Neural progenitor cell (in vitro differentiated cells): ENCODE measurements at regions not wholly inside any gene's neighbourhood (a gene's known extent, or its start where the extent isn't known, plus 50 kb on each side); places are given as distances from the start of the nearest gene placed in this dataset.

Source experiments
- DNase-seq: peaks from one replicate; pipeline ENCODE4 v3.0.0-alpha.2; 2016; ENCODE audit warnings: low spot score
- H2AFZ ChIP-seq: fragments of 200-600 bp; sonication (generic); replicated peaks from 2 replicates; pipeline ENCODE4 v1.6.1; 2016; ENCODE audit warnings: antibody characterized with exemption
- H3F3A ChIP-seq: fragments of 200-600 bp; sonication (generic); 2 replicates; pipeline ENCODE4 v1.6.1; 2016; ENCODE audit warnings: antibody characterized with exemption, low read depth
- H3K27ac ChIP-seq: fragments of 200-600 bp; sonication (generic); 2 replicates; pipeline ENCODE4 v1.5.1; 2016; ENCODE audit warnings: mild to moderate bottlenecking
- H3K27me3 ChIP-seq: fragments of 200-600 bp; sonication (generic); 2 replicates; pipeline ENCODE4 v1.6.1; 2016; ENCODE audit warnings: mild to moderate bottlenecking, moderate library complexity
- H3K36me3 ChIP-seq: fragments of 200-600 bp; sonication (generic); 2 replicates; pipeline ENCODE4 v1.5.1; 2016
- H3K4me1 ChIP-seq: fragments of 200-600 bp; sonication (generic); 2 replicates; pipeline ENCODE4 v1.6.1; 2016; ENCODE audit warnings: mixed run types
- H3K4me2 ChIP-seq: fragments of 200-600 bp; sonication (generic); 2 replicates; pipeline ENCODE4 v1.6.1; 2016
- H3K4me3 ChIP-seq: fragments of 200-600 bp; sonication (generic); 2 replicates; pipeline ENCODE4 v1.5.1; 2016
- H3K79me2 ChIP-seq: fragments of 200-600 bp; sonication (generic); 2 replicates; pipeline ENCODE4 v1.6.1; 2016; ENCODE audit warnings: low read depth
- H3K9ac ChIP-seq: fragments of 200-600 bp; sonication (generic); 2 replicates; pipeline ENCODE4 v1.6.1; 2016
- H3K9me3 ChIP-seq: fragments of 200-600 bp; sonication (generic); 2 replicates; pipeline ENCODE4 v1.5.1; 2016; ENCODE audit warnings: low read depth
- H4K20me1 ChIP-seq: fragments of 200-600 bp; sonication (generic); 2 replicates; pipeline ENCODE4 v1.6.1; 2016; ENCODE audit warnings: low read depth
- H3K27ac Mint-ChIP-seq: 3 replicates; pipeline ENCODE4 v1.8.0; 2021; ENCODE audit warnings: mixed read lengths
- H3K27me3 Mint-ChIP-seq: 2 replicates; pipeline ENCODE4 v1.8.0; 2022; ENCODE audit warnings: low read depth, mild to moderate bottlenecking, inconsistent platforms, moderate library complexity, mixed read lengths; ENCODE audit not compliant: insufficient read depth
- H3K36me3 Mint-ChIP-seq: 3 replicates; pipeline ENCODE4 v1.8.0; 2021; ENCODE audit warnings: mixed read lengths
- H3K4me1 Mint-ChIP-seq: 3 replicates; pipeline ENCODE4 v1.8.0; 2021; ENCODE audit warnings: mixed read lengths
- H3K4me3 Mint-ChIP-seq: 3 replicates; pipeline ENCODE4 v1.8.0; 2021; ENCODE audit warnings: mild to moderate bottlenecking, moderate library complexity, mixed read lengths
- H3K9me3 Mint-ChIP-seq: 3 replicates; pipeline ENCODE4 v1.8.0; 2020; ENCODE audit warnings: mixed read lengths
- CTCF ChIP-seq: fragments of 200-600 bp; sonication (generic); IDR thresholded peaks from 2 replicates; pipeline ENCODE4 v1.5.1; 2017; ENCODE audit warnings: antibody characterized with exemption, mild to moderate bottlenecking
- EZH2 ChIP-seq: fragments of 200-600 bp; sonication (generic); IDR thresholded peaks from 2 replicates; pipeline ENCODE4 v1.6.1; 2017; ENCODE audit warnings: antibody characterized with exemption, mild to moderate bottlenecking, moderate library complexity
- EZH2phosphoT487 ChIP-seq: fragments of 200-600 bp; sonication (generic); IDR thresholded peaks from 2 replicates; pipeline ENCODE4 v1.6.1; 2017; ENCODE audit warnings: antibody characterized with exemption

- TF ChIP-seq EZH2 (no peak), CTCF (no peak), EZH2phosphoT487 (no peak)
- Mint-ChIP-seq H3K4me3 (no peak overlapping the region), H3K36me3 (no peaks in the 10 kb centered on the region), H3K27ac (no peak overlapping the region), H3K27me3 (peaks cover 3% of the 10 kb centered on the region), H3K4me1 (no peaks in the 10 kb centered on the region), H3K9me3 (peaks cover 2% of the 10 kb centered on the region)
- peaks cover 5% of the 10 kb centered on the region for H3K4me1 ChIP-seq
- no peaks in the 10 kb centered on the region for H3K9me3 ChIP-seq
- H3K27ac ChIP-seq, result no peak overlapping the region
- no peak overlapping the region for H3K4me3 ChIP-seq
- no peaks in the 10 kb centered on the region for H3F3A ChIP-seq
- no peak for DNase-seq
- H2AFZ ChIP-seq, result no peak overlapping the region
- H4K20me1 ChIP-seq, result no peaks in the 10 kb centered on the region
- H3K27me3 ChIP-seq, result no peaks in the 10 kb centered on the region
- H3K4me2 ChIP-seq, result no peak overlapping the region
- no peaks in the 10 kb centered on the region for H3K79me2 ChIP-seq
- H3K9ac ChIP-seq, result no peak overlapping the region
- H3K36me3 ChIP-seq, result no peaks in the 10 kb centered on the region
Observed at GRCh38 chr4:171025776-171026175, 787.4 kb upstream of the GALNTL6 start.

DNA sequence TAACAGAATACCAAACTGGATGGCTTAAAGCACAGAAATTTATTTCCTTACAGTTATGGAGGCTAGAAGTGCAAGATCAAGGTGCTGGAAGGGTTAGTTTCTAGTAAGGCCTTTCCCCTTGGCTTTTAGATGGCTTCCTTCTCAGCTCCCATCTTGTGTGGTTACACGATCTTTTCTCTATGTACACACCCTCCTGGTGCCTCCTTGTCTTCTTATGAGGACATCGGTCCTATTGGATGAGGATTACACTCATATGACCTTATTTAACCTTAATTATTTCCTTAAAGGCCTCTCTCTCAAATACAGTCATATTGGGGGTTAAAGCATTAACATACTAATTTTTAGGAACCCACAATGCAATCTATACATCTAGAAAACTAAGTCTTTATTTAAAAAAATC, 787.9 kb upstream of the GALNTL6 start:
- Mint-ChIP-seq H3K27ac (no peak overlapping the region), H3K9me3 (peaks cover 2% of the 10 kb centered on the region), H3K4me1 (no peaks in the 10 kb centered on the region), H3K27me3 (peaks cover 2% of the 10 kb centered on the region), H3K36me3 (no peaks in the 10 kb centered on the region), H3K4me3 (no peak overlapping the region)
- no peak for DNase-seq
- H2AFZ ChIP-seq, result no peak overlapping the region
- H3K4me3 ChIP-seq, result no peak overlapping the region
- H3K4me1 ChIP-seq, result peaks cover 5% of the 10 kb centered on the region
- H3F3A ChIP-seq, result no peaks in the 10 kb centered on the region
- H3K79me2 ChIP-seq, result no peaks in the 10 kb centered on the region
- H4K20me1 ChIP-seq, result no peaks in the 10 kb centered on the region
- no peak for TF ChIP-seq CTCF
- no peak for TF ChIP-seq EZH2phosphoT487
- no peak for TF ChIP-seq EZH2
- no peaks in the 10 kb centered on the region for H3K36me3 ChIP-seq
- no peak overlapping the region for H3K4me2 ChIP-seq
- H3K27me3 ChIP-seq, result no peaks in the 10 kb centered on the region
- no peaks in the 10 kb centered on the region for H3K9me3 ChIP-seq
- H3K9ac ChIP-seq, result no peak overlapping the region
- no peak overlapping the region for H3K27ac ChIP-seq

DNA sequence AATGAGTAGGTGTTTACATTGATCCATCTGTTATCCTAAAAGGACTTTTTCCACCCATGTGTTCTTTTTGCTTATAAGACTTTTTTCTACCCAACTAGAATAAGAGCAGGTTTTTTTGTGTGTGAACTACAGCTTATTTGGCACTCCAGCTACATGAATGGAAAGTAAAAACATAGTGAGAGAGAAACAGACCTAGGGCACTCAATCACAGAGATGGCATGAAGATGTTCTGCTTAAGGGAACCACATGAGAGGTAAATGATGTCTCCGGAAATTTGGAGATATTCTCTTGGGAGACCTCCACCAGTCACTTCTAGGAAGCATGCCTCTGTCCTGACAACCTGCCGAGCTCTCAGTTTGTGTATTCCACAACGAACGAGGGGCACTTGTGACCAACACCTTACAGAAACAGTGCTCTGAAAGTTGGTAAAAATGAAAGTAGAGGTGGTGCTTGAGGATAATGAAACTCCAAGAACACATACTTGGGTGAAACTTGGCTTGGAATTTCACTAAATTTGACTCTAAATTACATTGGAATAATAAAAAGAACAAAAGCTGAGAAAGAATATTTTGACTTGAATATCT, 788.4 kb upstream of the GALNTL6 start:
- H3K27ac ChIP-seq, result no peak overlapping the region
- no peaks in the 10 kb centered on the region for H3K9me3 ChIP-seq
- no peak overlapping the region for H3K4me3 ChIP-seq
- H3F3A ChIP-seq, result no peaks in the 10 kb centered on the region
- H3K9ac ChIP-seq, result no peak overlapping the region
- Mint-ChIP-seq H3K27ac (no peak overlapping the region), H3K9me3 (peaks cover 2% of the 10 kb centered on the region), H3K27me3 (no peaks in the 10 kb centered on the region), H3K4me3 (no peak overlapping the region), H3K4me1 (no peaks in the 10 kb centered on the region), H3K36me3 (no peaks in the 10 kb centered on the region)
- H4K20me1 ChIP-seq, result no peaks in the 10 kb centered on the region
- no peak for DNase-seq
- H3K79me2 ChIP-seq, result no peaks in the 10 kb centered on the region
- TF ChIP-seq EZH2 (no peak), EZH2phosphoT487 (no peak), CTCF (no peak)
- H3K27me3 ChIP-seq, result no peaks in the 10 kb centered on the region
- peak overlapping the region; percentile 30 for H2AFZ ChIP-seq
- H3K4me1 ChIP-seq, result peaks cover 5% of the 10 kb centered on the region
- no peak overlapping the region for H3K4me2 ChIP-seq
- H3K36me3 ChIP-seq, result no peaks in the 10 kb centered on the region
